Astrocyte of the cerebellum (primary cell): ENCODE measurements at regions not wholly inside any gene's neighbourhood (a gene's known extent, or its start where the extent isn't known, plus 50 kb on each side); places are given as distances from the start of the nearest gene placed in this dataset.
"Not testable (repeated sequence)": the region's sequence is repeated elsewhere in the genome, so short reads cannot be mapped to it uniquely, and the experiment has no call there.

Experiments used
- DNase-seq: peaks from one replicate; pipeline ENCODE4 v3.0.0-alpha.2; 2011; ENCODE audit warnings: low read depth
- H3K4me3 ChIP-seq: 2 replicates; pipeline ENCODE4 v1.5.1; 2011; ENCODE audit warnings: mild to moderate bottlenecking, low read depth, low read length, moderate library complexity
- CTCF ChIP-seq: IDR thresholded peaks from 2 replicates; pipeline ENCODE4 v1.5.1; 2012; ENCODE audit warnings: low read length, low read depth, moderate library complexity, mild to moderate bottlenecking; ENCODE audit errors: missing control alignments
- in situ Hi-C: cut with HindIII; loops from 2 replicates; pipeline ENCODE4 v1.10.0; 2017; ENCODE audit warnings: low sequenced_read_pairs

GRCh38 chr15:20407553-20407952 lies 134.0 kb downstream of the GOLGA6L6 start:
- no peak for DNase-seq
- no peak overlapping the region for H3K4me3 ChIP-seq
- in situ Hi-C loops, result no loop called here
- TF ChIP-seq CTCF, result no peak

GRCh38 chr15:20404571-20404970 lies 137.0 kb downstream of the GOLGA6L6 start:
- DNase-seq, in situ Hi-C loops, H3K4me3 ChIP-seq: not testable (repeated sequence)

GRCh38 chr15:20402586-20402985 lies 139.0 kb downstream of the GOLGA6L6 start:
- in situ Hi-C loops, DNase-seq, H3K4me3 ChIP-seq: not testable (repeated sequence)

GRCh38 chr15:20401058-20401457 lies 140.5 kb downstream of the GOLGA6L6 start:
- DNase-seq, H3K4me3 ChIP-seq, in situ Hi-C loops: not testable (repeated sequence)

GRCh38 chr15:20398680-20399079 lies 142.9 kb downstream of the GOLGA6L6 start:
- DNase-seq, in situ Hi-C loops, H3K4me3 ChIP-seq: not testable (repeated sequence)

- in situ Hi-C loops, H3K4me3 ChIP-seq, DNase-seq: not testable (repeated sequence)
These were observed 153.4 kb downstream of the GOLGA6L6 start for GRCh38 chr15:20388161-20388560.

- no peak for DNase-seq
- H3K4me3 ChIP-seq, result no peak overlapping the region
- in situ Hi-C loops, result no loop called here
- TF ChIP-seq CTCF, result no peak
These were observed 155.4 kb downstream of the GOLGA6L6 start for GRCh38 chr15:20386198-20386597.

- H3K4me3 ChIP-seq, DNase-seq, in situ Hi-C loops: not testable (repeated sequence)
These were observed 161.4 kb downstream of the GOLGA6L6 start for GRCh38 chr15:20380199-20380598.

GRCh38 chr15:20376872-20377271 lies 164.7 kb downstream of the GOLGA6L6 start:
- no peak for DNase-seq
- in situ Hi-C loops, result no loop called here
- no peak for TF ChIP-seq CTCF
- H3K4me3 ChIP-seq, result no peak overlapping the region

- H3K4me3 ChIP-seq, DNase-seq, in situ Hi-C loops: not testable (repeated sequence)
These were observed 169.2 kb downstream of the GOLGA6L6 start for GRCh38 chr15:20372416-20372815.

GRCh38 chr15:20369500-20369899 lies 172.1 kb downstream of the GOLGA6L6 start:
- in situ Hi-C loops, result no loop called here

More at GRCh38 chr15:20369500-20369899, 172.1 kb downstream of the GOLGA6L6 start:
- no peak for TF ChIP-seq CTCF
- DNase-seq, result no peak
- H3K4me3 ChIP-seq, result no peak overlapping the region
